Esophagus muscularis mucosa (tissue), 4 donors: ENCODE measurements at regions not wholly inside any gene's neighbourhood (a gene's known extent, or its start where the extent isn't known, plus 50 kb on each side); places are given as distances from the start of the nearest gene placed in this dataset.

Source experiments
- CTCF ChIP-seq, 3 experiments: fragments of 200-600 bp in 2 of 3; fragments of 450-650 bp in 1 of 3; sonication (generic) in 2 of 3; IDR thresholded peaks; one replicate each; pipeline ENCODE4 v1.5.1; 2017 to 2019; ENCODE audit warnings: antibody characterized with exemption in 3 of 3, mild to moderate bottlenecking in 2 of 3, moderate library complexity in 1 of 3
- EP300 ChIP-seq: sonication (generic); formaldehyde crosslinking; IDR thresholded peaks from one replicate; pipeline ENCODE4 v1.6.1; 2017; ENCODE audit warnings: antibody characterized with exemption
- POLR2A ChIP-seq: fragments of 450-650 bp; IDR thresholded peaks from one replicate; pipeline ENCODE4 v1.6.1; 2017; ENCODE audit warnings: antibody characterized with exemption, moderate library complexity, mild to moderate bottlenecking, low read depth
- POLR2AphosphoS5 ChIP-seq, 2 donors: sonication (generic); formaldehyde crosslinking; IDR thresholded peaks; one replicate each; pipeline ENCODE4 v1.6.1; 2017; ENCODE audit warnings: antibody characterized with exemption in 2 of 2

- TF ChIP-seq CTCF (IDR thresholded peaks at IDR 0.05) (no peak), POLR2AphosphoS5 (IDR thresholded peaks at IDR 0.05) (no peak), POLR2A (no peak), EP300 (no peak)
Measured at GRCh38 chr15:50848349-50848748, 60.1 kb upstream of the AP4E1 start.
